Lung (tissue), 11 donors: ENCODE measurements at regions not wholly inside any gene's neighbourhood (a gene's known extent, or its start where the extent isn't known, plus 50 kb on each side); places are given as distances from the start of the nearest gene placed in this dataset.
"Not testable (repeated sequence)": the region's sequence is repeated elsewhere in the genome, so short reads cannot be mapped to it uniquely, and the experiment has no call there.

Experiments used
- ATAC-seq: fragments of 200-7000 bp; cut with Tn5 transposase; one replicate; pipeline ENCODE4 v1.9.1; 2020; ENCODE audit warnings: moderate number of reproducible peaks; ENCODE audit not compliant: insufficient read depth, low FRiP score
- DNase-seq, 3 donors: peaks; one replicate each; pipeline ENCODE4 v3.0.0-alpha.2; 2013 to 2017
- H3K27ac ChIP-seq, 2 donors: one replicate each; pipeline ENCODE4 v1.5.1; 2013; ENCODE audit warnings: mild to moderate bottlenecking in 2 of 2, moderate library complexity in 2 of 2, control low read depth in 1 of 2, inconsistent platforms in 1 of 2, low read depth in 1 of 2, low read length in 1 of 2
- H3K27me3 ChIP-seq, 3 donors: one replicate each; pipeline ENCODE4 v1.5.1; 2013; ENCODE audit warnings: low read length in 2 of 3; ENCODE audit not compliant: control insufficient read depth in 3 of 3, insufficient read depth in 3 of 3
- H3K36me3 ChIP-seq, 4 donors: one replicate each; pipeline ENCODE4 v1.5.1; 2013; ENCODE audit warnings: low read length in 4 of 4, mild to moderate bottlenecking in 1 of 4, moderate library complexity in 1 of 4; ENCODE audit not compliant: control insufficient read depth in 4 of 4, insufficient read depth in 4 of 4
- H3K4me1 ChIP-seq, 5 donors: one replicate each; pipeline ENCODE4 v1.5.1; 2013; ENCODE audit warnings: low read length in 5 of 5, mild to moderate bottlenecking in 2 of 5, moderate library complexity in 1 of 5; ENCODE audit not compliant: control insufficient read depth in 5 of 5, insufficient read depth in 5 of 5
- H3K4me3 ChIP-seq: one replicate; pipeline ENCODE4 v1.5.1; 2013; ENCODE audit warnings: mild to moderate bottlenecking, control low read depth, moderate library complexity
- H3K9ac ChIP-seq, 2 donors: one replicate each; pipeline ENCODE4 v1.5.1; 2013; ENCODE audit warnings: low read length in 2 of 2, control low read depth in 1 of 2; ENCODE audit not compliant: insufficient read depth in 1 of 2
- H3K9me3 ChIP-seq, 4 donors: one replicate each; pipeline ENCODE4 v1.5.1; 2013; ENCODE audit warnings: low read length in 3 of 4, mild to moderate bottlenecking in 1 of 4, moderate library complexity in 1 of 4; ENCODE audit not compliant: control insufficient read depth in 4 of 4, insufficient read depth in 3 of 4
- WGBS, 2 donors: extraction: QIAGEN DNeasy Blood & Tissue Kit; methylation state at CpG; one replicate each; pipeline ENCODE4 v1.1.7; 2013; 5-methylcytosine and 5-hydroxymethylcytosine counted together
- TF ChIP-seq, protein P1 (sequence below): IDR thresholded peaks from 2 replicates; pipeline ENCODE4 v1.5.1; 2012; ENCODE audit warnings: mild to moderate bottlenecking; ENCODE audit errors: control extremely low read depth, extremely low read depth
- donor health status: control.
- donor health status: control.
- donor health status: Bipolar disorder and iron deficiency.
- donor health status: healthy.
- donor health status: DM: yes; HTN: yes; CAD: no.

DNA sequence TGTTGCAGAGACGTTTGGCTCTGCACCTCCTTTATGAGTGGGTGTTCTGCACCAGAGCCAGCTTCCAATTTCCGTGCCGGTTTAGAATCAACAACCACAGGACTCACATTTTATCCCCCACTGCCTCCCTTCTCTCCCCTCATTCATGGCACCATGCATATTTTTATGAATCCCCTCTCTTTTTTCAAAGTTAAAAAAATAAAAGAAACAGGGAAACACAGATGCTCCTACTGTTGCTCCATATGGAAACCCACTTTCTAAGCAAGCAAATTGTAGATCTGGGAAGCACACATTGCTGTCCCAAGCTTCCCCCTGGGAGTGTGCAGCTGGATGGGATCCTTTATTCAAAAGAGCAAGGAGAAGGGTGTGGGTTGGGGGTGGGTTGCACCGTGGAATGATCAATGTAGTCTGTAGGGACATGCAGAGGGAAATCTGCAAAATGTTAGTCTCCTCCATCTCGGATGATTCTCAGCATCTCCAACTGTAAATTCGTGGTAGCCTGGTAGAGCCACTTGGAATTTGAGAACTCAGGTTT, 410.0 kb upstream of the ADAMTSL1 start:
- TF ChIP-seq, protein P1, sequence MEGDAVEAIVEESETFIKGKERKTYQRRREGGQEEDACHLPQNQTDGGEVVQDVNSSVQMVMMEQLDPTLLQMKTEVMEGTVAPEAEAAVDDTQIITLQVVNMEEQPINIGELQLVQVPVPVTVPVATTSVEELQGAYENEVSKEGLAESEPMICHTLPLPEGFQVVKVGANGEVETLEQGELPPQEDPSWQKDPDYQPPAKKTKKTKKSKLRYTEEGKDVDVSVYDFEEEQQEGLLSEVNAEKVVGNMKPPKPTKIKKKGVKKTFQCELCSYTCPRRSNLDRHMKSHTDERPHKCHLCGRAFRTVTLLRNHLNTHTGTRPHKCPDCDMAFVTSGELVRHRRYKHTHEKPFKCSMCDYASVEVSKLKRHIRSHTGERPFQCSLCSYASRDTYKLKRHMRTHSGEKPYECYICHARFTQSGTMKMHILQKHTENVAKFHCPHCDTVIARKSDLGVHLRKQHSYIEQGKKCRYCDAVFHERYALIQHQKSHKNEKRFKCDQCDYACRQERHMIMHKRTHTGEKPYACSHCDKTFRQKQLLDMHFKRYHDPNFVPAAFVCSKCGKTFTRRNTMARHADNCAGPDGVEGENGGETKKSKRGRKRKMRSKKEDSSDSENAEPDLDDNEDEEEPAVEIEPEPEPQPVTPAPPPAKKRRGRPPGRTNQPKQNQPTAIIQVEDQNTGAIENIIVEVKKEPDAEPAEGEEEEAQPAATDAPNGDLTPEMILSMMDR, result no peak
- Histone ChIP-seq H3K4me3 (no peak overlapping the region), H3K36me3 (no peaks in the 10 kb centered on the region), H3K9ac (no peak overlapping the region), H3K4me1 (peaks cover 0 to 5% (median 2%) of the 10 kb centered on the region in 5 donors), H3K9me3 (no peaks in the 10 kb centered on the region), H3K27ac (no peak overlapping the region), H3K27me3 (no peaks in the 10 kb centered on the region)
- ATAC-seq, result no peak
- DNase-seq, result no peak
- WGBS, 2 donors, result 71 to 76% methylated on average over 6 of the region's 6 CpGs

DNA sequence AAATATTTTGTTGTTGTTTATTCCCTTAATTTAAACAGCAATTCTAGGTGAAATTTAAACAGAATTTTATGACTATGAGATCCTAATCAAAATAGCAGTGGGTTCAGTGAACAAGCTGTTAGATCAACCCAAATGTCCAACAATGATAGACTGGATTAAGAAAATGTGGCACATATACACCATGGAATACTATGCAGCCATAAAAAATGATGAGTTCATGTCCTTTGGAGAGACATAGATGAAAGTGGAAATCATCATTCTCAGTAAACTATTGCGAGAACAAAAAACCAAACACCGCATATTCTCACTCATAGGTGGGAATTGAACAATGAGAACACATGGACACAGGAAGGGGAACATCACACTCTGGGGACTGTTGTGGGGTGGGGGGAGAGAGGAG, 407.3 kb upstream of the ADAMTSL1 start:
- not testable (repeated sequence) for H3K4me3 ChIP-seq, H3K9ac ChIP-seq, H3K27ac ChIP-seq, ATAC-seq, H3K9me3 ChIP-seq, DNase-seq, H3K36me3 ChIP-seq, H3K27me3 ChIP-seq, H3K4me1 ChIP-seq
- 93 to 94% methylated on average over 2 of the region's 2 CpGs for whole genome bisulfite sequencing, 2 donors

DNA sequence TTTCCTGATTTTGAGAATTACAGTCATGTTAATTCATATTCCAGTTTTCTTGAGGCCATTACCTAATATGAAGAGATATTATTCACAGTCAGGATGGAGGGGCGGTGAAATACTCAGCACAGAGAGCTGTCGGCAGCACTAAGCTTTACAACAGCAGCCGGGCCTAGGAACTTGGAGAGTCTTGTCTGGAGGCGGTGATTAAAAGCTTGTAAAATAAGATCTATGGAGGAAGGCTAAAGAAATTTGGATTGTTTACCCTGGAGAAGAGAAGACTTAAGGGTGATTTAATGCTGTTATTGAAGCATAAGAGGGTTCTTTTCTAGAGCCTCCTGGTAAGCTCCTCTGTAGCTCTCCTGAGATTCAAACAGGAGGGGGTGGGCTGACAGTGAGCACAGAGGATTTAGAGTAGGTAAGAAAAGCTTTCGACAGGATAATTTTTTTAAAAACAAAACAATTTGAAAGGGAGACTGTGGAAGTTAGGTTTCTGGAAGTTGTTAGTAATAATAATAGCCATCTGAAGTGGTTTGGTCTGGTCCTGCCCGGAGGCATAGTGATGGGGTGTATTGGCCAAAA, 406.3 kb upstream of the ADAMTSL1 start:
- no peaks in the 10 kb centered on the region for H3K27me3 ChIP-seq
- no peak overlapping the region for H3K9ac ChIP-seq
- no peak overlapping the region for H3K4me3 ChIP-seq
- ATAC-seq (no peak), DNase-seq (no peak)
- H3K9me3 ChIP-seq, result no peaks in the 10 kb centered on the region
- no peaks in the 10 kb centered on the region for H3K36me3 ChIP-seq
- no peak overlapping the region for H3K27ac ChIP-seq
- H3K4me1 ChIP-seq, result peaks cover 0 to 4% (median 0%) of the 10 kb centered on the region in 5 donors
- 82 to 87% methylated on average over 6 of the region's 6 CpGs for WGBS, 2 donors
- TF ChIP-seq, protein P1, result no peak

DNA sequence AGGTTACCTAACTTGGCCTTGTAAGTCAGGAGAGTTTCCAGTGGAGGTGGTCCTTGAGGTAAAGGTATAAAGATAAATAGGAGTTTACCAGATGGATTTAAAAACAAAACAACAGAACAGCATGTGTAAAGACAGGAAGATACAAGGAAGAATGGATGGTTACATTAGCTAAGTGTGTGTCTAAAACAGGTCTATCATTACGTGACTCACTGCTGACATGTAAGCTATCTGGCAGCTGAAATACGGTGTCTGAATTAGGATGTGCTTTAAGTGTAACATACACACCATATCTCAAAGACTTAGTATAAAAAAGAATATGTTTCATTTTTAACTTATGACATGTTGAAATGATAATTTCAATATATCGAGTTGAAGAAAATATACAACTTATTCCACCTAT, 405.1 kb upstream of the ADAMTSL1 start:
- TF ChIP-seq, protein P1, result no peak
- DNase-seq, result no peak
- H3K36me3 ChIP-seq, result no peaks in the 10 kb centered on the region
- peaks cover 0 to 4% (median 0%) of the 10 kb centered on the region in 5 donors for H3K4me1 ChIP-seq
- 88 to 92% methylated on average over 3 of the region's 3 CpGs for WGBS, 2 donors
- no peak for ATAC-seq
- H3K27me3 ChIP-seq, result no peaks in the 10 kb centered on the region
- H3K9ac ChIP-seq, result no peak overlapping the region
- no peaks in the 10 kb centered on the region for H3K9me3 ChIP-seq
- no peak overlapping the region for H3K4me3 ChIP-seq
- no peak overlapping the region for H3K27ac ChIP-seq
